HFFc6 (cell line): ENCODE measurements at regions not wholly inside any gene's neighbourhood (a gene's known extent, or its start where the extent isn't known, plus 50 kb on each side); places are given as distances from the start of the nearest gene placed in this dataset.
"Not testable (repeated sequence)": the region's sequence is repeated elsewhere in the genome, so short reads cannot be mapped to it uniquely, and the experiment has no call there.

Experiments
- DNase-seq: peaks from one replicate; pipeline ENCODE4 v3.0.0-alpha.2; 2018
- H3K27ac Mint-ChIP-seq: 2 replicates; pipeline ENCODE4 v1.8.0; 2020; ENCODE audit warnings: mild to moderate bottlenecking, mixed read lengths
- H3K27me3 Mint-ChIP-seq: 2 replicates; pipeline ENCODE4 v1.8.0; 2021; ENCODE audit warnings: mild to moderate bottlenecking, moderate library complexity, mixed read lengths; ENCODE audit not compliant: insufficient read depth
- H3K36me3 Mint-ChIP-seq: 2 replicates; pipeline ENCODE4 v1.8.0; 2021; ENCODE audit warnings: low read depth, mixed read lengths
- H3K4me1 Mint-ChIP-seq: 2 replicates; pipeline ENCODE4 v1.8.0; 2020; ENCODE audit warnings: low read depth, mixed read lengths
- H3K4me3 Mint-ChIP-seq: 2 replicates; pipeline ENCODE4 v1.8.0; 2020; ENCODE audit warnings: mild to moderate bottlenecking, moderate library complexity, mixed read lengths
- H3K9me3 Mint-ChIP-seq: 2 replicates; pipeline ENCODE4 v1.8.0; 2020; ENCODE audit warnings: mild to moderate bottlenecking, mixed read lengths
- CTCF ChIP-seq: fragments of 200-600 bp; sonication (generic); IDR thresholded peaks from 2 replicates; pipeline ENCODE4 v1.5.0; 2021; ENCODE audit warnings: antibody characterized with exemption, mild to moderate bottlenecking

GRCh38 chrX:77276742-77277141 is 170.4 kb upstream of the FGF16 start:
- H3K9me3 Mint-ChIP-seq: peaks cover 6% of the 10 kb centered on the region; the same call in 1 of the 2 replicates
- H3K27me3 Mint-ChIP-seq: no peaks in the 10 kb centered on the region; the same call in 1 of the 2 replicates
- no peak overlapping the region for H3K4me3 Mint-ChIP-seq
- H3K4me1 Mint-ChIP-seq: no peaks in the 10 kb centered on the region
- no peaks in the 10 kb centered on the region for H3K36me3 Mint-ChIP-seq
- H3K27ac Mint-ChIP-seq: no peak overlapping the region
- DNase-seq: no peak
- TF ChIP-seq CTCF: no peak

GRCh38 chrX:77277911-77278310 is 169.3 kb upstream of the FGF16 start:
- H3K27ac Mint-ChIP-seq: no peak overlapping the region
- H3K36me3 Mint-ChIP-seq: no peaks in the 10 kb centered on the region
- H3K9me3 Mint-ChIP-seq: peaks cover 6% of the 10 kb centered on the region; the same call in 1 of the 2 replicates
- no peak for DNase-seq
- H3K27me3 Mint-ChIP-seq: no peaks in the 10 kb centered on the region; the same call in 1 of the 2 replicates
- no peak overlapping the region for H3K4me3 Mint-ChIP-seq
- TF ChIP-seq CTCF: no peak
- no peaks in the 10 kb centered on the region for H3K4me1 Mint-ChIP-seq

- H3K27me3 Mint-ChIP-seq, H3K4me1 Mint-ChIP-seq, H3K4me3 Mint-ChIP-seq, H3K9me3 Mint-ChIP-seq, H3K27ac Mint-ChIP-seq, H3K36me3 Mint-ChIP-seq, DNase-seq: not testable (repeated sequence)
Measured at GRCh38 chrX:77279373-77279772, 167.8 kb upstream of the FGF16 start.

GRCh38 chrX:77293331-77293995 is 153.7 kb upstream of the FGF16 start:
- no peak overlapping the region for H3K27ac Mint-ChIP-seq
- no peaks in the 10 kb centered on the region for H3K9me3 Mint-ChIP-seq
- TF ChIP-seq CTCF: no peak
- no peaks in the 10 kb centered on the region for H3K27me3 Mint-ChIP-seq
- H3K4me1 Mint-ChIP-seq: no peaks in the 10 kb centered on the region
- no peak for DNase-seq
- H3K4me3 Mint-ChIP-seq: no peak overlapping the region
- no peaks in the 10 kb centered on the region for H3K36me3 Mint-ChIP-seq

- no peaks in the 10 kb centered on the region for H3K9me3 Mint-ChIP-seq
- H3K4me3 Mint-ChIP-seq: no peak overlapping the region
- no peaks in the 10 kb centered on the region for H3K36me3 Mint-ChIP-seq
- H3K27me3 Mint-ChIP-seq: no peaks in the 10 kb centered on the region
- H3K27ac Mint-ChIP-seq: no peak overlapping the region
- no peak for DNase-seq
- TF ChIP-seq CTCF: no peak
- H3K4me1 Mint-ChIP-seq: no peaks in the 10 kb centered on the region
Measured at GRCh38 chrX:77298296-77298695, 148.9 kb upstream of the FGF16 start.

GRCh38 chrX:77298790-77299189 is 148.4 kb upstream of the FGF16 start:
- H3K36me3 Mint-ChIP-seq: no peaks in the 10 kb centered on the region
- H3K4me3 Mint-ChIP-seq: no peak overlapping the region
- H3K4me1 Mint-ChIP-seq: no peaks in the 10 kb centered on the region
- H3K27ac Mint-ChIP-seq: no peak overlapping the region
- H3K9me3 Mint-ChIP-seq: no peaks in the 10 kb centered on the region
- H3K27me3 Mint-ChIP-seq: no peaks in the 10 kb centered on the region
- DNase-seq: no peak
- no peak for TF ChIP-seq CTCF
